SK-N-SH (cell line): ENCODE measurements at regions not wholly inside any gene's neighbourhood (a gene's known extent, or its start where the extent isn't known, plus 50 kb on each side); places are given as distances from the start of the nearest gene placed in this dataset.

Experiments
- CTCF ChIA-PET: fragments of 300-600, 350-600 bp; formaldehyde crosslinking; extraction: SDS; loops from one replicate; lab custom pipeline; 2021; lab: Yijun Ruan, JAX
- POLR2A ChIA-PET: fragments of 350-600 bp; sonication (Branson Sonifier 250); formaldehyde crosslinking; extraction: SDS; loops from one replicate; lab custom pipeline; 2020; ENCODE audit warnings: antibody characterized with exemption, inconsistent platforms; lab: Yijun Ruan, JAX
- DNase-seq: peaks from one replicate; pipeline ENCODE4 v3.0.0; 2012
- H2AFZ ChIP-seq: fragments of 200-600 bp; sonication (generic); 2 replicates; pipeline ENCODE4 v1.8.1; 2016; ENCODE audit warnings: antibody characterized with exemption, mild to moderate bottlenecking, low read depth
- H3F3A ChIP-seq: fragments of 200-600 bp; sonication (generic); replicated peaks from 2 replicates; pipeline ENCODE3; 2016; ENCODE audit warnings: antibody characterized with exemption, mild to moderate bottlenecking; ENCODE audit not compliant: insufficient read depth
- H3K27ac ChIP-seq, 2 experiments: fragments of 200-500 bp in 1 of 2; fragments of 200-600 bp in 1 of 2; sonication (Bioruptor generic) in 1 of 2; sonication (generic), shearing (Covaris generic) in 1 of 2; 2 replicates each; pipeline versions ENCODE4 v1.5.1 to v1.6.1; 2014 to 2016; ENCODE audit warnings: low read depth in 2 of 2, inconsistent platforms in 1 of 2, low read length in 1 of 2, mild to moderate bottlenecking in 1 of 2, mixed read lengths in 1 of 2
- H3K27me3 ChIP-seq: fragments of 200-600 bp; sonication (generic), shearing (Covaris generic); 2 replicates; pipeline ENCODE4 v1.6.1; 2016; ENCODE audit warnings: mixed run types; ENCODE audit not compliant: insufficient read depth
- H3K36me3 ChIP-seq, 2 experiments: fragments of 200-500 bp in 1 of 2; fragments of 200-600 bp in 1 of 2; sonication (Bioruptor generic) in 1 of 2; sonication (generic) in 1 of 2; replicated peaks in 1 of 2; 2 replicates each; pipeline versions ENCODE3 to v1.5.1; 2014 to 2016; ENCODE audit warnings: low read length in 1 of 2, mild to moderate bottlenecking in 1 of 2; ENCODE audit not compliant: insufficient read depth in 2 of 2, control insufficient read depth in 1 of 2
- H3K4me1 ChIP-seq, 2 experiments: fragments of 200-500 bp in 1 of 2; fragments of 200-600 bp in 1 of 2; sonication (Bioruptor generic) in 1 of 2; sonication (generic), shearing (Covaris generic) in 1 of 2; 2 replicates each; pipeline versions ENCODE4 v1.5.1 to v1.6.1; 2014 to 2016; ENCODE audit warnings: low read depth in 1 of 2, low read length in 1 of 2, mixed run types in 1 of 2; ENCODE audit not compliant: insufficient read depth in 2 of 2, control insufficient read depth in 1 of 2
- H3K4me2 ChIP-seq: fragments of 200-600 bp; sonication (generic), shearing (Covaris generic); 2 replicates; pipeline ENCODE4 v1.6.1; 2017; ENCODE audit warnings: mixed run types
- H3K4me3 ChIP-seq, 2 experiments: fragments of 200-500 bp in 1 of 2; fragments of 200-600 bp in 1 of 2; sonication (Bioruptor generic) in 1 of 2; sonication (generic), shearing (Covaris generic) in 1 of 2; 2 replicates each; pipeline versions ENCODE4 v1.5.1 to v1.8.1; 2014 to 2016; ENCODE audit warnings: low read depth in 2 of 2, inconsistent platforms in 1 of 2, low read length in 1 of 2, mild to moderate bottlenecking in 1 of 2, mixed read lengths in 1 of 2, moderate library complexity in 1 of 2
- H3K79me2 ChIP-seq: fragments of 200-600 bp; sonication (generic); 2 replicates; pipeline ENCODE4 v1.8.1; 2017; ENCODE audit warnings: mild to moderate bottlenecking; ENCODE audit not compliant: insufficient read depth
- H3K9ac ChIP-seq: fragments of 200-600 bp; sonication (generic); 2 replicates; pipeline ENCODE4 v1.6.1; 2017; ENCODE audit warnings: mixed run types
- H3K9me2 ChIP-seq: fragments of 200-600 bp; sonication (generic); 2 replicates; pipeline ENCODE4 v1.6.1; 2017; ENCODE audit warnings: mixed run types
- H3K9me3 ChIP-seq: fragments of 200-600 bp; sonication (generic); 2 replicates; pipeline ENCODE4 v1.6.1; 2017; ENCODE audit warnings: mixed run types, mild to moderate bottlenecking, moderate library complexity
- H4K20me1 ChIP-seq: fragments of 200-600 bp; sonication (generic); 2 replicates; pipeline ENCODE4 v1.6.1; 2017; ENCODE audit warnings: mild to moderate bottlenecking, mixed run types; ENCODE audit not compliant: insufficient read depth
- CHD2 ChIP-seq: fragments of 150-350 bp; IDR thresholded peaks from 2 replicates; pipeline ENCODE4 v1.6.1; 2018; ENCODE audit warnings: low read length; ENCODE audit not compliant: partially characterized antibody
- EP300 ChIP-seq, 2 experiments: IDR thresholded peaks; 2 replicates each; pipeline versions ENCODE4 v1.4.0 to v1.6.1; 2012; ENCODE audit warnings: borderline replicate concordance in 1 of 2, low read depth in 1 of 2, low read length in 1 of 2
- FOXM1 ChIP-seq: IDR thresholded peaks from 2 replicates; pipeline ENCODE4 v1.4.0; 2012; ENCODE audit warnings: low read depth, mild to moderate bottlenecking
- GATA2 ChIP-seq: sonication (generic); formaldehyde crosslinking; IDR thresholded peaks from 2 replicates; pipeline ENCODE4 v1.5.0; 2020; ENCODE audit warnings: mild to moderate bottlenecking, missing genetic modification reagents
- IRF3 ChIP-seq: fragments of 150-350 bp; IDR thresholded peaks from 2 replicates; pipeline ENCODE4 v1.6.1; 2016; ENCODE audit warnings: mild to moderate bottlenecking, low read depth, low read length
- JUND ChIP-seq: IDR thresholded peaks from 2 replicates; pipeline ENCODE4 v1.4.0; 2012
- MEF2A ChIP-seq: IDR thresholded peaks from 2 replicates; pipeline ENCODE4 v1.4.0; 2012; ENCODE audit warnings: low read depth, borderline replicate concordance
- MXI1 ChIP-seq: IDR thresholded peaks from 2 replicates; pipeline ENCODE4 v1.6.1; 2012; ENCODE audit warnings: mild to moderate bottlenecking, low read depth, low read length, improper control_type of control experiment
- NFIC ChIP-seq: IDR thresholded peaks from 2 replicates; pipeline ENCODE4 v1.4.0; 2012; ENCODE audit warnings: borderline replicate concordance
- NRF1 ChIP-seq: IDR thresholded peaks from 2 replicates; pipeline ENCODE4 v1.6.1; 2012; ENCODE audit warnings: low read depth, mild to moderate bottlenecking, low read length
- RAD21 ChIP-seq: IDR thresholded peaks from 2 replicates; pipeline ENCODE4 v1.6.1; 2012; ENCODE audit warnings: mild to moderate bottlenecking, low read length
- RFX5 ChIP-seq: IDR thresholded peaks from 2 replicates; pipeline ENCODE4 v1.6.1; 2012; ENCODE audit warnings: mild to moderate bottlenecking, improper control_type of control experiment, low read length
- RXRA ChIP-seq: IDR thresholded peaks from 2 replicates; pipeline ENCODE4 v1.4.0; 2012; ENCODE audit warnings: low read depth, mild to moderate bottlenecking, borderline replicate concordance
- SIN3A ChIP-seq: IDR thresholded peaks from 2 replicates; pipeline ENCODE4 v1.6.1; 2012; ENCODE audit warnings: low read depth, mild to moderate bottlenecking, low read length, moderate library complexity, borderline replicate concordance
- SMC3 ChIP-seq: IDR thresholded peaks from 2 replicates; pipeline ENCODE4 v1.6.1; 2012; ENCODE audit warnings: low read depth, low read length, improper control_type of control experiment
- TAF1 ChIP-seq: IDR thresholded peaks from 2 replicates; pipeline ENCODE4 v1.6.1; 2012; ENCODE audit warnings: low read depth, mild to moderate bottlenecking, low read length, moderate library complexity, borderline replicate concordance
- TEAD4 ChIP-seq: IDR thresholded peaks from 2 replicates; pipeline ENCODE4 v1.4.0; 2012; ENCODE audit warnings: mild to moderate bottlenecking, borderline replicate concordance; ENCODE audit not compliant: insufficient read depth
- USF1 ChIP-seq: IDR thresholded peaks from 2 replicates; pipeline ENCODE4 v1.4.0; 2012; ENCODE audit warnings: low read depth, borderline replicate concordance
- USF2 ChIP-seq: fragments of 150-350 bp; IDR thresholded peaks from 2 replicates; pipeline ENCODE4 v1.6.1; 2017; ENCODE audit warnings: antibody characterized with exemption, low read length, low read depth, borderline replicate concordance
- YY1 ChIP-seq: IDR thresholded peaks from 2 replicates; pipeline ENCODE4 v1.4.0; 2012; ENCODE audit warnings: low read depth, mild to moderate bottlenecking
- WGBS: methylation state at CpG from one replicate; pipeline ENCODE4 v1.1.6; 2017; ENCODE audit warnings: low lambda C conversion rate; 5-methylcytosine and 5-hydroxymethylcytosine counted together
- TF ChIP-seq, protein P1 (sequence below): IDR thresholded peaks from 2 replicates; pipeline ENCODE4 v1.4.0; 2012; ENCODE audit warnings: low read depth
- TF ChIP-seq, protein P2 (sequence below): IDR thresholded peaks from 2 replicates; pipeline ENCODE4; 2012

GRCh38 chr5:2569774-2570542 is 181.5 kb downstream of the IRX2 start:
- no peaks in the 10 kb centered on the region for H3F3A ChIP-seq
- POLR2A ChIA-PET, result no interaction called here
- DNase-seq, result no peak
- H3K27ac ChIP-seq, result no peak overlapping the region
- H3K9me3 ChIP-seq, result no peaks in the 10 kb centered on the region
- H3K4me1 ChIP-seq, result no peaks in the 10 kb centered on the region
- no peak overlapping the region for H3K4me2 ChIP-seq
- H3K4me3 ChIP-seq, result no peak overlapping the region
- H3K36me3 ChIP-seq, result no peaks in the 10 kb centered on the region
- no peak overlapping the region for H3K9ac ChIP-seq
- TF ChIP-seq MEF2A (no peak), TEAD4 (no peak), NRF1 (no peak), USF1 (no peak), MXI1 (no peak), IRF3 (no peak), GATA2 (no peak), EP300 (IDR thresholded peaks at IDR 0.05; ENCODE audit: borderline replicate concordance in 1 of 2, low read depth in 1 of 2, low read length in 1 of 2) (no peak), RXRA (no peak), YY1 (no peak), SIN3A (no peak), TAF1 (no peak), NFIC (no peak), CHD2 (no peak), RAD21 (no peak), FOXM1 (no peak)
- TF ChIP-seq, protein P1, sequence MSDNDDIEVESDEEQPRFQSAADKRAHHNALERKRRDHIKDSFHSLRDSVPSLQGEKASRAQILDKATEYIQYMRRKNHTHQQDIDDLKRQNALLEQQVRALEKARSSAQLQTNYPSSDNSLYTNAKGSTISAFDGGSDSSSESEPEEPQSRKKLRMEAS, result no peak
- no peaks in the 10 kb centered on the region for H3K27me3 ChIP-seq
- CTCF ChIA-PET, result no interaction called here
- no peaks in the 10 kb centered on the region for H3K9me2 ChIP-seq
- H2AFZ ChIP-seq, result no peak overlapping the region
- WGBS, result 2% methylated on average over 15 of the region's 15 CpGs
- H4K20me1 ChIP-seq, result no peaks in the 10 kb centered on the region
- H3K79me2 ChIP-seq, result no peaks in the 10 kb centered on the region

GRCh38 chr5:2569176-2569575 is 182.3 kb downstream of the IRX2 start:
- no peaks in the 10 kb centered on the region for H3F3A ChIP-seq
- no peaks in the 10 kb centered on the region for H3K9me3 ChIP-seq
- POLR2A ChIA-PET, result no interaction called here
- H3K4me3 ChIP-seq, result no peak overlapping the region
- no peak overlapping the region for H2AFZ ChIP-seq
- H3K36me3 ChIP-seq, result no peaks in the 10 kb centered on the region
- CTCF ChIA-PET, result no interaction called here
- WGBS, result 3% methylated on average over 5 of the region's 10 CpGs
- no peak overlapping the region for H3K4me2 ChIP-seq
- no peaks in the 10 kb centered on the region for H3K9me2 ChIP-seq
- H3K27me3 ChIP-seq, result no peaks in the 10 kb centered on the region
- H4K20me1 ChIP-seq, result no peaks in the 10 kb centered on the region
- H3K9ac ChIP-seq, result no peak overlapping the region
- no peak overlapping the region for H3K27ac ChIP-seq
- H3K4me1 ChIP-seq, result no peaks in the 10 kb centered on the region
- no peaks in the 10 kb centered on the region for H3K79me2 ChIP-seq
- DNase-seq, result no peak
- TF ChIP-seq NRF1 (no peak), RAD21 (no peak), RFX5 (no peak), CHD2 (no peak), JUND (no peak), EP300 (IDR thresholded peaks at IDR 0.05; ENCODE audit: borderline replicate concordance in 1 of 2, low read depth in 1 of 2, low read length in 1 of 2) (no peak), FOXM1 (no peak), SMC3 (no peak), IRF3 (no peak), USF2 (no peak)
- TF ChIP-seq, protein P2, sequence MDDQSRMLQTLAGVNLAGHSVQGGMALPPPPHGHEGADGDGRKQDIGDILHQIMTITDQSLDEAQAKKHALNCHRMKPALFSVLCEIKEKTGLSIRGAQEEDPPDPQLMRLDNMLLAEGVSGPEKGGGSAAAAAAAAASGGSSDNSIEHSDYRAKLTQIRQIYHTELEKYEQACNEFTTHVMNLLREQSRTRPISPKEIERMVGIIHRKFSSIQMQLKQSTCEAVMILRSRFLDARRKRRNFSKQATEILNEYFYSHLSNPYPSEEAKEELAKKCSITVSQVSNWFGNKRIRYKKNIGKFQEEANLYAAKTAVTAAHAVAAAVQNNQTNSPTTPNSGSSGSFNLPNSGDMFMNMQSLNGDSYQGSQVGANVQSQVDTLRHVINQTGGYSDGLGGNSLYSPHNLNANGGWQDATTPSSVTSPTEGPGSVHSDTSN, result no peak
- TF ChIP-seq, protein P1, result no peak
